Cerebellar nuclear complex (tissue), 1 donor: ENCODE measurements at regions not wholly inside any gene's neighbourhood (a gene's known extent, or its start where the extent isn't known, plus 50 kb on each side); places are given as distances from the start of the nearest gene placed in this dataset.
"Not testable (repeated sequence)": the region's sequence is repeated elsewhere in the genome, so short reads cannot be mapped to it uniquely, and the experiment has no call there.

Source experiments
- DNase-seq, 2 experiments: peaks; one replicate each; lab custom pipeline; 2025; lab: John Stamatoyannopoulos, UW

- DNase-seq = no peak
Measured at GRCh38 chr10:125554016-125554703, 128.8 kb downstream of the TEX36 start.

DNA sequence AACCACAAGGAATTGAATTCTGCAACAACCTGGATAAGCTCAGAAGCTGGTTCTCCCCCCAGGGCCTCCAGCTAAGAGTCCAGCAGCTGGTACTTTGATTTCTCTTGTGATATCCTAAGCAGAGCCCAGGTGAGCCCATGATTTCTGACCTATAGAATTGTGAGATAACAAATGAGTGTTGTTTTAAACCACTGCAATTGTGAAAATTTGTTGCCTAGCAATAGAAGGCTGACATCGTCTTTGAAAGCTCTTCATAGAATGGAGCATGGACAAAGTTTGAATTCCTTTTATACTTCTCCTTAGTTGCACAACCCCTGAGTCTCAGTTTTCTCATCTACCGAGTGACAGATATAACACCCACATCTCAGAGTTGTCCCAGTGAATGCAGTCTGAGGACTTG, 129.9 kb downstream of the TEX36 start:
- no peak for DNase-seq

DNA sequence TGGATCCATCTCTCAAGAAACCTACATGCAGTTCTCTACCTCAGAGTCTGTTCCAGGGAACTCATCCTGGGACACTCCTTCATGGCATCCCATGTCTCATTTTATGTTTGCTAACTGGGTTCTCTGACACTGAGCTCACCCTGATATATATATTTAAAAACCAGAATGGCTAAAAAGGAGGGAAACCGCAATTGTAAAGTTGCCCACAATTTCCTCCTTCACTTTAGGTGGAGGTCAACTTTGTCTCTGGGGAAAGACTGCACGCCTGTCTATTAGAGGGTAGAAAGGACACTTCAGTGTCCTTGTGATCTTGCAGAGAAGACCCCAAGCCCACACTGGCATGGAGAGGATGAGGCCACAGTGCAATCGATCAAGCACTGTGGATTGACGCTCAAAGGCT, 131.7 kb downstream of the TEX36 start:
- DNase-seq = no peak

DNA sequence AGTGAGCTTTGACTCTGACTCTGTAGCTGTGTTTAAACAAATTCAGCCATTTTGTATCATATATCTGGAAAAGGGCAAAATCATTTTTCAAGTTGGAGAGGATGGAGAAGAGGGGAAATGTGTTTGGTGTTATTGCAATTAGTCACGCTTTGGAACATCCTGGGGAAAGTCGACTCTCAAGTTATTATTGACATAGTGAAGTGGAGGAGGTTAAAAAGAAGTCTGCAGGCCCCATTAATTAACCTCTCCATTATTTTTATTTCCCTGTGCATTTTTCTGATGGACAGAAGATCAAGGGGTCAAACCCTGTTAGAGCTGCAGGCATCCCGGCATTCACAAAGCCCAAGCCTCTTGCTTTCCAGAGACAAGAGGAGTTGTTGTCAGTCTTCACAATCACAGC, 132.6 kb downstream of the TEX36 start:
- no peak for DNase-seq

DNA sequence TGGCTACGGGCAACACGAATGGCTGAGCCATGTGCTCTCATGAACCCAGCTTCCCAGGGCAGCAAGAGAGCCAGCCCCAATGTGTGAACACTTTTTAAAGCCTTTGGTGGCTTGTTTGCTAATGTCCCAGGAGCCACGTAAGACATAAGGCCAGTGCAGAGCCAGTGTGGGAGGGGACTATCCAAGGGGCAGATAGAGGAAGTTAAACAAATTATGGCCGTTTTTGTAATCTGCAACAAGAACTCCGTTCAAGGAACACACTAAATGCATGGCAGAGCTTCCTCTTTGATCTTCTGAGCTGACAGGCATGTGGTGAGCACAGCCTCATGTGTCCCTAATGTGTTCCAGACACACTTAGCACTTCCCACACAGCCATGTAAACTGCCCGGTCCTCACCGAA, 133.3 kb downstream of the TEX36 start:
- DNase-seq = no peak

DNA sequence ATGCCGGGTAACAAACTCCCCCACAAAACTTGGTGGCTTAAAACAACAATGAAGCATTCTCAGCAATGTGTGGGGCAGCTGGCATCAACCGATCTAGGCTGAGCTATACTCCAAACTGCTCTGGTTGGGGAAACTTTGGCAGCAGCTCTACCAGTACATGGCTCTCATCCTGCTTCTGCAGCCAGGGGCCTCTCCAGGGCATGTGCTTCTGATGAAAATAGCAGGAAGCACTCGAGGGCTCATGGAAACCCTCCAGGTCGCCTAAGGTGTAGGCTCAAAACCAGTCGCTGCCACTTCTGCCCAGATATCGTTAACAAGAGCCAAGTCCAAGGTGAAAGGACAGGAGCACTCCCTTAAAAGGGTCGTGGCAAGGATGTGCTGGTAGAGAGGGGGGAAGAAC, 134.1 kb downstream of the TEX36 start:
- DNase-seq = no peak

- DNase-seq = no peak
Measured at GRCh38 chr10:125548356-125548755, 134.6 kb downstream of the TEX36 start.

- DNase-seq = no peak
Measured at GRCh38 chr10:125547010-125547650, 135.8 kb downstream of the TEX36 start.

- DNase-seq = no peak
Measured at GRCh38 chr10:125543796-125544195, 139.2 kb downstream of the TEX36 start.

- no peak for DNase-seq
Measured at GRCh38 chr10:125538947-125539731, 143.8 kb downstream of the TEX36 start.

- DNase-seq = no peak
Measured at GRCh38 chr10:125536236-125536635, 146.7 kb downstream of the TEX36 start.

DNA sequence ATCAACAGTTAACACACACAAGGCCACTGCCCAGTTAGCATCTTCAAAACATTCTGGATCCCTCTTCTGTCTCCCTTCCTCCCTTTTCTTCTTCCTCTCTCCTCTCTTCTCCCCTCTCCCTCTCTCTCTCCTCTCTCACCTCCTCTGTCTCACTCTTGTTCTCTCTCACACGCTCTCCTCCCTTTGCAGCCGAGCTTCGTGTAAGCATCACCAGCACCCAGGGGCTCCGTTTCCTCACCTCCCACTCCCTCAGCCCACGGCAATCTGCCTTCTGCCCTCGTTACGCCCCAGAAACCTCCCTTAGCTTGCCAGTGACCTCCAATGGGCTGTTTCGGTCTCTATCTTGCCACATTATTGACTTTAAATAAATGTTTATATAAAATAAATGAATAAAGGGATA, 147.4 kb downstream of the TEX36 start:
- no peak for DNase-seq

- no peak for DNase-seq
Measured at GRCh38 chr10:125534515-125534914, 148.4 kb downstream of the TEX36 start.

- DNase-seq = no peak
Measured at GRCh38 chr10:125533866-125534265, 149.1 kb downstream of the TEX36 start.

DNA sequence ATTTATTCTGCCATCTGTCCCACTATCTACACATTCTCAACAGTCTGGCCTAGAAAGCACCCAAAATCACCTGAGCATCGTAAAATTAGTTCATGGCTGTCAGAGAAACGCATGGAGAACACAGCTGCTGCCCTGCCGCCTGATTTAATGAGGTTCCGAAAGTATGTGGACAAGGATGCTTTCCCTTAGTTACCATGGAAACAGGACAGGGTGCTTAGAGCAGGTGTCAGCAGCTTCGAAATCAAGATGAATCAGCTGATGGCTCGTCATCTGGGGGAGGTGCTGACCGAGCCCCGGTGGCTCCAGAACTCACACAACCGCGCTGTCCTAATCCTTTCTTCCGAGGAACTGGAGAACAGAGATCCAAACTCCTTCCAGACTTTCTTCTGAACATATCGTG, 151.5 kb downstream of the TEX36 start:
- no peak for DNase-seq

- DNase-seq = no peak
Measured at GRCh38 chr10:125523347-125523746, 159.6 kb downstream of the TEX36 start.

DNA sequence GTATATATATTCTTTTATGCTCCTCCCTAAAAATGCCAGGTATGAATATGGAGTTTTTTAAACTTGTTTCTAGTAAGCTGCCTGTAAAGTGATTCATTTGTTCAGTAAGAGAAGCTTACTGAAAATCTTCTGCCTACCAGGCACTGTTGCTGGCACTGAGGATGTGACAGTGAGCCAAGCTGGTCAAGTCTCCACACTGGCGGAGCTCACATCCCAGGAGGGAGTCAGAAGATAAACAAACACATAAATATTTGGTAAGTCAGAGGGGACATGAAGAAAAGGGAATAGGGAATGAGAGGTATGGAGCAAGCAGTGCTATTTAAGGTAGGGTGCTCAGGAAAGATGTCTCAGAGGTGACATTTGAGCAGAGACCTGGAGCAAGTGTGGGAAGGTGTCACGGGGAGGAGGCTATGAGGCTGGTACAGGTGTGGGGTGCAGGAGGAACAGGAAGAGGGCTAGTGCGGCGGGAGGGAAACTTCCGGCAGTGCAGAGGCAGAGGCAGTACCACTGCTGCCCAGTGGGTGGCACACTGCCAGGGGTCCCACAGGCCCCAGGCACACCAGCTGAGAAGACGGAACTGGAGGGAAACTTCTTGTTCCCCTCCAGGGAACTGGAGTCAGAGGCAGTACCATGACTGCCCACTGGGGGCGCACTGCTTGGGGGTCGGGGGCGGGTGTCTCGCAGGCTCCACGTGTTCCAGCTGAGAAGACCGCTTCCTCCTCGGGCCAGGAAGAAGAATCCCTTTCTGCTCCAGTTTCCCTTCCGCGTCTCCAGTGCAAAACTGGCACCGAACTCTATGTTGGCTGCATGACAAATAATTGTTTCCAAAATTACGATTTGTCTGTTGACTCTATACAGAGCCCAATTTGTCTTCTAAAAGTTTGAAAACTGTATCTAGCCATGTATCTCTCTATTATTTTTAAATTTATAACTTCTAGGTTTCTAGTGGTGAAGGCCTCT, 161.0 kb downstream of the TEX36 start:
- DNase-seq = no peak

- no peak for DNase-seq
Measured at GRCh38 chr10:125520968-125521367, 162.0 kb downstream of the TEX36 start.

GRCh38 chr10:125518397-125518796, 164.6 kb downstream of the TEX36 start:
- DNase-seq = not testable (repeated sequence)

DNA sequence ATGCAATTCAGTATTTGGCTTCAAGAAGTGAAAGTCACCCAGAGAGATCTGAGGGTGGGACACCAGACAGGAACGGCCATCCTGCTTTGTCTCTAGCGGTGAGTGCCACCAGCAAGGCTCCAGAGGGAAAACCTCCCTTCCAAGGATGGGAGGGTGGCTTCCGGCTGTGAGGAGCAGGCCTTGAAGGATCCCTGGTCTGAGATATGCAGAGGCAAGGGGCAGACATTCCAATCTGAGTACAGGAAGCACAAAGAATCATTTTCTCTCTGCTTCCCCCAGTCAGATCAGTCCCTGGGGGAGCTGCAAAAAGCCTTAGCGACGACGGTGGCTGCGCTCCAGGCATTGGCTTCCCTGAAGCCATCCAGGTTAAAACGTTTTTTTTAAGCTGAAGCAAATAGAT, 167.4 kb downstream of the TEX36 start:
- DNase-seq = no peak

- no peak for DNase-seq
Measured at GRCh38 chr10:125514206-125515162, 168.5 kb downstream of the TEX36 start.
